GM12878 (cell line): ENCODE measurements at regions not wholly inside any gene's neighbourhood (a gene's known extent, or its start where the extent isn't known, plus 50 kb on each side); places are given as distances from the start of the nearest gene placed in this dataset.

Experiments used
- BCLAF1 ChIP-seq: fragments of 450-650 bp; IDR thresholded peaks from 2 replicates; pipeline ENCODE4 v1.6.1; 2017; ENCODE audit warnings: antibody characterized with exemption, mild to moderate bottlenecking, moderate library complexity
- CREM ChIP-seq: IDR thresholded peaks from 2 replicates; pipeline ENCODE4 v1.6.1; 2014; ENCODE audit warnings: antibody characterized with exemption, low read depth
- CTCF ChIP-seq, 3 experiments: IDR thresholded peaks in 2 of 3; conservative IDR thresholded peaks in 1 of 3; 2 replicates each; pipeline ENCODE4 v1.5.1; 2011; ENCODE audit warnings: low read depth in 3 of 3, low read length in 3 of 3, mild to moderate bottlenecking in 3 of 3, control low read depth in 2 of 3, moderate library complexity in 2 of 3, inconsistent platforms in 1 of 3, mixed read lengths in 1 of 3; ENCODE audit not compliant: control insufficient read depth in 2 of 3, insufficient read depth in 1 of 3; ENCODE audit errors: extremely low read depth in 1 of 3
- EP300 ChIP-seq, 2 experiments: fragments of 150-350 bp in 1 of 2; IDR thresholded peaks; 2 replicates each; pipeline ENCODE4 v1.6.1; 2011 to 2012; ENCODE audit warnings: low read depth in 2 of 2, low read length in 2 of 2, borderline replicate concordance in 1 of 2, improper control_type of control experiment in 1 of 2, inconsistent platforms in 1 of 2; ENCODE audit not compliant: control insufficient read depth in 1 of 2
- MAX ChIP-seq: IDR thresholded peaks from 2 replicates; pipeline ENCODE4 v1.6.1; 2012; ENCODE audit warnings: low read depth, low read length, improper control_type of control experiment
- MLLT1 ChIP-seq: fragments of 450-650 bp; IDR thresholded peaks from 2 replicates; pipeline ENCODE4 v1.6.1; 2016; ENCODE audit warnings: mild to moderate bottlenecking
- REST ChIP-seq: IDR thresholded peaks from 2 replicates; pipeline ENCODE4 v1.6.1; 2012; ENCODE audit warnings: mild to moderate bottlenecking, low read depth, low read length
- SIN3A ChIP-seq: IDR thresholded peaks from 2 replicates; pipeline ENCODE4 v1.6.1; 2012; ENCODE audit warnings: low read depth, low read length, improper control_type of control experiment
- SRF ChIP-seq, 2 experiments: IDR thresholded peaks; 2 replicates each; pipeline ENCODE4 v1.6.1; 2011; ENCODE audit warnings: low read depth in 2 of 2, low read length in 2 of 2, mild to moderate bottlenecking in 1 of 2, moderate library complexity in 1 of 2
- TAF1 ChIP-seq: IDR thresholded peaks from 2 replicates; pipeline ENCODE4 v1.6.1; 2011; ENCODE audit warnings: mild to moderate bottlenecking, low read depth, low read length, borderline replicate concordance
- ZBTB33 ChIP-seq: fragments of 450-650 bp; IDR thresholded peaks from 2 replicates; pipeline ENCODE4 v1.6.1; 2017; ENCODE audit warnings: mild to moderate bottlenecking

- no peak for TF ChIP-seq CTCF (IDR thresholded peaks at IDR 0.05 in 2 of 3, conservative IDR thresholded peaks at IDR 0.05 in 1 of 3; ENCODE audit: control insufficient read depth in 2 of 3, extremely low read depth in 1 of 3, insufficient read depth in 1 of 3, low read depth in 3 of 3, low read length in 3 of 3)
- no peak for TF ChIP-seq TAF1
- no peak for TF ChIP-seq SIN3A
- no peak for TF ChIP-seq ZBTB33
- no peak for TF ChIP-seq MAX
- TF ChIP-seq SRF (IDR thresholded peaks at IDR 0.05; ENCODE audit: low read depth in 2 of 2, low read length in 2 of 2) = no peak
- no peak for TF ChIP-seq REST
- no peak for TF ChIP-seq BCLAF1
- TF ChIP-seq MLLT1 = no peak
- no peak for TF ChIP-seq EP300 (IDR thresholded peaks at IDR 0.05; ENCODE audit: borderline replicate concordance in 1 of 2, control insufficient read depth in 1 of 2, low read depth in 2 of 2, low read length in 2 of 2)
- no peak for TF ChIP-seq CREM
Observed at GRCh38 chr6:86453232-86453631, 484.1 kb upstream of the HTR1E start.
